Endothelial cell of umbilical vein (primary cell): ENCODE measurements at regions not wholly inside any gene's neighbourhood (a gene's known extent, or its start where the extent isn't known, plus 50 kb on each side); places are given as distances from the start of the nearest gene placed in this dataset.

Experiments used
- BruUV-seq: library from RNA; stranded (reverse); fragments of 400-500 nt; replicated peaks from 2 replicates; lab custom pipeline; 2021; lab: Mats Ljungman, UMichigan
- CTCF ChIA-PET: fragments of 300-600, 350-600 bp; sonication (Branson Sonifier 250); formaldehyde crosslinking; loops from one replicate; lab custom pipeline; 2021; ENCODE audit warnings: antibody characterized with exemption, inconsistent platforms; lab: Charles Lee
- POLR2A ChIA-PET: fragments of 300-600, 350-600 bp; sonication (Branson Sonifier 250); formaldehyde crosslinking; loops from one replicate; lab custom pipeline; 2021; ENCODE audit warnings: antibody characterized with exemption, inconsistent platforms; lab: Charles Lee
- DNase-seq: peaks from one replicate; pipeline ENCODE4 v3.0.0-alpha.2; 2011; ENCODE audit warnings: low read depth, low spot score
- FAIRE-seq: peaks from 2 replicates; lab custom pipeline; 2011; peaks lifted over from hg19 to GRCh38; lab: Jason Lieb, UNC
- H2AFZ ChIP-seq: 2 replicates; pipeline ENCODE4 v1.6.0; 2012; ENCODE audit warnings: low read depth, low read length, control low read depth, inconsistent platforms
- H3K27ac ChIP-seq: 2 replicates; pipeline ENCODE4 v1.5.1; 2011; ENCODE audit warnings: low read depth, mild to moderate bottlenecking, control low read depth, low read length, moderate library complexity; ENCODE audit not compliant: insufficient read depth
- H3K27me3 ChIP-seq, 2 experiments: 2 replicates each; pipeline versions ENCODE4 v1.6.0 to v1.6.1; 2011; ENCODE audit warnings: low read length in 2 of 2, mixed read lengths in 1 of 2; ENCODE audit not compliant: control insufficient read depth in 2 of 2, insufficient read depth in 2 of 2
- H3K36me3 ChIP-seq, 2 experiments: 2 replicates in 1 of 2; 3 replicates in 1 of 2; pipeline ENCODE4 v1.5.1; 2011; ENCODE audit warnings: low read length in 2 of 2, mild to moderate bottlenecking in 1 of 2, moderate library complexity in 1 of 2; ENCODE audit not compliant: control insufficient read depth in 2 of 2, insufficient read depth in 2 of 2; ENCODE audit errors: extremely low read depth in 1 of 2
- H3K4me1 ChIP-seq: 3 replicates; pipeline ENCODE4 v1.5.1; 2011; ENCODE audit warnings: mild to moderate bottlenecking, low read length; ENCODE audit not compliant: control insufficient read depth, insufficient read depth; ENCODE audit errors: extremely low read depth
- H3K4me2 ChIP-seq: 2 replicates; pipeline ENCODE4 v1.6.1; 2011; ENCODE audit warnings: low read length, control low read depth, mixed read lengths; ENCODE audit not compliant: insufficient read depth
- H3K4me3 ChIP-seq, 3 experiments: fragments of 200-600 bp in 1 of 3; sonication (generic), shearing (Covaris generic) in 1 of 3; replicated peaks in 1 of 3; 2 replicates each; pipeline ENCODE4 v1.5.1; 2011 to 2016; ENCODE audit warnings: control low read depth in 3 of 3, low read length in 3 of 3, mild to moderate bottlenecking in 2 of 3, inconsistent platforms in 1 of 3, low read depth in 1 of 3, moderate library complexity in 1 of 3; ENCODE audit not compliant: insufficient read depth in 1 of 3
- H3K79me2 ChIP-seq: 2 replicates; pipeline ENCODE4 v1.6.0; 2012; ENCODE audit warnings: low read length, inconsistent platforms; ENCODE audit not compliant: control insufficient read depth, insufficient read depth
- H3K9ac ChIP-seq: replicated peaks from 2 replicates; pipeline ENCODE3; 2011; ENCODE audit warnings: low read length, control low read depth; ENCODE audit not compliant: insufficient read depth; ENCODE audit errors: extremely low read depth
- H3K9me1 ChIP-seq: replicated peaks from 3 replicates; pipeline ENCODE4 v1.6.0; 2011; ENCODE audit warnings: mild to moderate bottlenecking, low read length; ENCODE audit not compliant: control insufficient read depth, insufficient read depth; ENCODE audit errors: extremely low read depth
- H3K9me3 ChIP-seq: replicated peaks from 2 replicates; pipeline ENCODE4 v1.5.1; 2012; ENCODE audit warnings: low read length, inconsistent platforms; ENCODE audit not compliant: control insufficient read depth, insufficient read depth
- H4K20me1 ChIP-seq: replicated peaks from 2 replicates; pipeline ENCODE3; 2011; ENCODE audit warnings: mild to moderate bottlenecking, low read length; ENCODE audit not compliant: control insufficient read depth, insufficient read depth; ENCODE audit errors: extremely low read depth
- EZH2 ChIP-seq: IDR thresholded peaks from 2 replicates; pipeline ENCODE4 v1.6.1; 2012; ENCODE audit warnings: borderline replicate concordance, low read depth, mild to moderate bottlenecking, moderate library complexity, low read length, inconsistent platforms; ENCODE audit not compliant: severe bottlenecking
- FOS ChIP-seq: IDR thresholded peaks from 2 replicates; pipeline ENCODE4 v1.6.1; 2011; ENCODE audit warnings: mild to moderate bottlenecking, low read length, moderate library complexity, borderline replicate concordance; ENCODE audit not compliant: insufficient read depth
- GATA2 ChIP-seq: IDR thresholded peaks from 2 replicates; pipeline ENCODE4 v1.7.0; 2011; ENCODE audit warnings: low read depth, mild to moderate bottlenecking, moderate library complexity, mixed read lengths, low read length; ENCODE audit not compliant: insufficient read length, insufficient read depth
- JUN ChIP-seq: IDR thresholded peaks from 2 replicates; pipeline ENCODE4 v1.6.1; 2011; ENCODE audit warnings: borderline replicate concordance, low read depth; ENCODE audit not compliant: insufficient read length, insufficient read depth
- MAX ChIP-seq: IDR thresholded peaks from 2 replicates; pipeline ENCODE4 v1.6.1; 2011; ENCODE audit not compliant: insufficient read depth, insufficient read length
- MYC ChIP-seq: IDR thresholded peaks from one replicate; pipeline ENCODE4 v1.6.1; 2011; ENCODE audit warnings: mild to moderate bottlenecking, low read depth, low read length
- POLR2A ChIP-seq: IDR thresholded peaks from 2 replicates; pipeline ENCODE4 v1.6.1; 2012; ENCODE audit warnings: low read depth, mild to moderate bottlenecking, control low read depth, low read length
- POLR2AphosphoS5 ChIP-seq: IDR thresholded peaks from 2 replicates; pipeline ENCODE4 v1.6.1; 2012; ENCODE audit warnings: low read depth, mild to moderate bottlenecking, control low read depth, low read length, moderate library complexity; ENCODE audit not compliant: insufficient read depth
- dilution Hi-C: fragments of 300-500 bp; cut with MboI; formaldehyde crosslinking; loops from one replicate; pipeline ENCODE4 v1.15.0; 2019; ENCODE audit warnings: low sequenced_read_pairs; ENCODE audit not compliant: extremely low pct_ligation_motif_present
- intact Hi-C: fragments of 100-400 bp; cut with micrococcal nuclease; formaldehyde crosslinking; loops from one replicate; pipeline ENCODE4 v1.10.0; 2022
- TF ChIP-seq, protein P1 (sequence below), 2 donors: IDR thresholded peaks; 1 replicate in 1 of 2; 2 replicates in 1 of 2; pipeline ENCODE4 v1.5.1; 2011; ENCODE audit warnings: low read length in 2 of 2, mild to moderate bottlenecking in 2 of 2, moderate library complexity in 2 of 2, control low read depth in 1 of 2, inconsistent platforms in 1 of 2, low read depth in 1 of 2; ENCODE audit not compliant: insufficient read depth in 1 of 2; ENCODE audit errors: extremely low read depth in 1 of 2

DNA sequence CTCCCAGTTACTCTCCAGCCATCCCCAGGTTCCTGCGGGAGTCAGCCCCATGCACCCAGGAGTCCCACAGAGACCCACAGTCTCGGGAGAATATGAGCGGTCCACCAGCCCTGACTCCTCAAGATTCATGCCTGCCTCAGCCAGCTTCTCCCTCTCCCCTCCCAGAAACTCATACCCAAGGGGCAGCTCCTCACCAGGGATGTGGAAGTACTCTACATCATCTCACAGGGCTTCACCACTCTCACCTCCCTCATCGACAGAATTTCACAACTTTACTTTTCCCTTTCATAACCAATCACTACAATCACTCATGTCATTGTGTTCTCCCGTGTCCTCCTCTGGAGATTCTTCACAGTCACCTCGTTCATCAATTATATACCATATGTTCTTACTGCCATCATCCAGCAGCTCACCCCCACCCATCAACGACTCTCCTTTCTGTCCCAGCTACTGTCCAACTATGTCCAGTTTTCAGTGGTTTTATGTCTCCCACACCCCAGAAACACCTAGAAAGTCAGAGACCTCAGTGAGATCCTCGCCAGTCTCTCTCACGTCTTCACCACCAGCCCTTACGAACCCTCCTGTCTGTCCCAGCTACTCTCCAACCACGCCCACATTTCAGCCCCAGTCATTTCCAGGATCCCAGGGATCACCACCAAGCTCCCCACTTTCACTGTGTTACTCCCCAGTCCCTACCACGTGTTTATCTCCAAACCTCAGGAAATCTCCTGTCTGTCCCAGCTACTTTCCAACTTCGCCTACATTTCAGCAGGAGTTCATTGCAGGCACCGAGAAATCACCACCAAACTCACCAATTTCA, 1530.1 kb upstream of the TPTE start:
- dilution Hi-C loops, result no loop called here
- peak; percentile 9 for DNase-seq
- POLR2A ChIA-PET, result no interaction called here
- no peaks in the 10 kb centered on the region for H3K9me1 ChIP-seq
- intact Hi-C loops, result no loop called here
- H3K9me3 ChIP-seq, result peaks cover 37% of the 10 kb centered on the region
- CTCF ChIA-PET, result no interaction called here
- H3K4me3 ChIP-seq, result no peak overlapping the region
- no peak overlapping the region for H3K4me2 ChIP-seq
- no peak for FAIRE-seq
- H3K36me3 ChIP-seq, result no peaks in the 10 kb centered on the region
- H3K27ac ChIP-seq, result no peak overlapping the region
- H3K79me2 ChIP-seq, result no peaks in the 10 kb centered on the region
- TF ChIP-seq, protein P1, sequence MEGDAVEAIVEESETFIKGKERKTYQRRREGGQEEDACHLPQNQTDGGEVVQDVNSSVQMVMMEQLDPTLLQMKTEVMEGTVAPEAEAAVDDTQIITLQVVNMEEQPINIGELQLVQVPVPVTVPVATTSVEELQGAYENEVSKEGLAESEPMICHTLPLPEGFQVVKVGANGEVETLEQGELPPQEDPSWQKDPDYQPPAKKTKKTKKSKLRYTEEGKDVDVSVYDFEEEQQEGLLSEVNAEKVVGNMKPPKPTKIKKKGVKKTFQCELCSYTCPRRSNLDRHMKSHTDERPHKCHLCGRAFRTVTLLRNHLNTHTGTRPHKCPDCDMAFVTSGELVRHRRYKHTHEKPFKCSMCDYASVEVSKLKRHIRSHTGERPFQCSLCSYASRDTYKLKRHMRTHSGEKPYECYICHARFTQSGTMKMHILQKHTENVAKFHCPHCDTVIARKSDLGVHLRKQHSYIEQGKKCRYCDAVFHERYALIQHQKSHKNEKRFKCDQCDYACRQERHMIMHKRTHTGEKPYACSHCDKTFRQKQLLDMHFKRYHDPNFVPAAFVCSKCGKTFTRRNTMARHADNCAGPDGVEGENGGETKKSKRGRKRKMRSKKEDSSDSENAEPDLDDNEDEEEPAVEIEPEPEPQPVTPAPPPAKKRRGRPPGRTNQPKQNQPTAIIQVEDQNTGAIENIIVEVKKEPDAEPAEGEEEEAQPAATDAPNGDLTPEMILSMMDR (IDR thresholded peaks at IDR 0.05; ENCODE audit: extremely low read depth in 1 of 2, insufficient read depth in 1 of 2, low read depth in 1 of 2, low read length in 2 of 2), result no peak
- TF ChIP-seq POLR2A (no peak), FOS (no peak), MYC (no peak), EZH2 (no peak), GATA2 (no peak), JUN (no peak), POLR2AphosphoS5 (no peak), MAX (no peak)
- no TSS peak for BruUV-seq
- no peak overlapping the region for H3K9ac ChIP-seq
- H4K20me1 ChIP-seq, result no peaks in the 10 kb centered on the region
- no peaks in the 10 kb centered on the region for H3K4me1 ChIP-seq
- no peak overlapping the region for H2AFZ ChIP-seq
- no peaks in the 10 kb centered on the region for H3K27me3 ChIP-seq
